Neutrophil (primary cell): ENCODE measurements at regions not wholly inside any gene's neighbourhood (a gene's known extent, or its start where the extent isn't known, plus 50 kb on each side); places are given as distances from the start of the nearest gene placed in this dataset.
"Not testable (repeated sequence)": the region's sequence is repeated elsewhere in the genome, so short reads cannot be mapped to it uniquely, and the experiment has no call there.

ENCODE experiments used
- H3K27ac ChIP-seq: fragments of 200-600 bp; sonication (generic); 2 replicates; pipeline ENCODE4 v1.5.1; 2016; ENCODE audit warnings: mild to moderate bottlenecking, moderate library complexity
- H3K27me3 ChIP-seq: fragments of 200-600 bp; sonication (generic); 2 replicates; pipeline ENCODE4 v1.6.0; 2016; ENCODE audit warnings: mild to moderate bottlenecking
- H3K36me3 ChIP-seq: fragments of 200-600 bp; sonication (generic); 2 replicates; pipeline ENCODE4 v1.5.1; 2017
- H3K4me1 ChIP-seq, 2 experiments: fragments of 200-600 bp in 1 of 2; sonication (generic) in 1 of 2; 1 replicate in 1 of 2; 2 replicates in 1 of 2; pipeline versions ENCODE4 v1.5.1 to v1.6.1; 2013 to 2016; ENCODE audit warnings: low read depth in 1 of 2, low read length in 1 of 2, mild to moderate bottlenecking in 1 of 2, moderate library complexity in 1 of 2; ENCODE audit not compliant: control insufficient read depth in 1 of 2, insufficient read depth in 1 of 2
- H3K4me3 ChIP-seq, 2 experiments: fragments of 200-600 bp in 1 of 2; sonication (generic) in 1 of 2; 1 replicate in 1 of 2; 2 replicates in 1 of 2; pipeline ENCODE4 v1.5.1; 2013 to 2016; ENCODE audit warnings: low read depth in 1 of 2, low read length in 1 of 2, mild to moderate bottlenecking in 1 of 2, moderate library complexity in 1 of 2
- H3K9me3 ChIP-seq: fragments of 200-600 bp; sonication (generic); 2 replicates; pipeline ENCODE4 v1.5.1; 2016
- CTCF ChIP-seq: fragments of 200-600 bp; sonication (generic); IDR thresholded peaks from 2 replicates; pipeline ENCODE4 v1.5.1; 2016; ENCODE audit warnings: antibody characterized with exemption

- no peak for TF ChIP-seq CTCF
These were observed 97.4 kb upstream of the CYRIA start for GRCh38 chr2:16763056-16763455.

GRCh38 chr2:16760426-16760825 is 94.8 kb upstream of the CYRIA start:
- H3K36me3 ChIP-seq = no peaks in the 10 kb centered on the region
- no peak for TF ChIP-seq CTCF
- H3K27me3 ChIP-seq = no peaks in the 10 kb centered on the region
- H3K9me3 ChIP-seq = no peaks in the 10 kb centered on the region
- H3K4me3 ChIP-seq = no peak overlapping the region
- H3K27ac ChIP-seq = no peak overlapping the region
- H3K4me1 ChIP-seq = peaks cover 22 to 35% of the 10 kb centered on the region in 2 experiments

More at GRCh38 chr2:16763056-16763455, 97.4 kb upstream of the CYRIA start:
- Histone ChIP-seq H3K4me1 (peaks cover 22 to 35% of the 10 kb centered on the region in 2 experiments), H3K4me3 (no peak overlapping the region), H3K9me3 (no peaks in the 10 kb centered on the region), H3K36me3 (no peaks in the 10 kb centered on the region), H3K27ac (peak overlapping the region; percentile 73), H3K27me3 (no peaks in the 10 kb centered on the region)

GRCh38 chr2:16756831-16757644 is 91.4 kb upstream of the CYRIA start:
- no peak overlapping the region for H3K27ac ChIP-seq
- H3K4me3 ChIP-seq = no peak overlapping the region
- peak; percentile 88 for TF ChIP-seq CTCF
- H3K36me3 ChIP-seq = no peaks in the 10 kb centered on the region
- no peaks in the 10 kb centered on the region for H3K9me3 ChIP-seq
- H3K4me1 ChIP-seq = peaks cover 8 to 16% of the 10 kb centered on the region in 2 experiments
- H3K27me3 ChIP-seq = no peaks in the 10 kb centered on the region

- H3K9me3 ChIP-seq = no peaks in the 10 kb centered on the region
- peaks cover 0 to under 1% of the 10 kb centered on the region in 2 experiments for H3K4me1 ChIP-seq
- H3K4me3 ChIP-seq = no peak overlapping the region
- no peak for TF ChIP-seq CTCF
- no peak overlapping the region for H3K27ac ChIP-seq
- H3K36me3 ChIP-seq = no peaks in the 10 kb centered on the region
- H3K27me3 ChIP-seq = no peaks in the 10 kb centered on the region
These were observed 89.8 kb upstream of the CYRIA start for GRCh38 chr2:16755442-16755841.

- H3K27ac ChIP-seq, H3K36me3 ChIP-seq, H3K4me3 ChIP-seq, H3K4me1 ChIP-seq, H3K9me3 ChIP-seq, H3K27me3 ChIP-seq: not testable (repeated sequence)
These were observed 87.4 kb upstream of the CYRIA start for GRCh38 chr2:16753025-16753424.

GRCh38 chr2:16750925-16751214 is 85.2 kb upstream of the CYRIA start:
- not testable (repeated sequence) for H3K36me3 ChIP-seq, H3K4me1 ChIP-seq, H3K27me3 ChIP-seq

More at GRCh38 chr2:16750925-16751214, 85.2 kb upstream of the CYRIA start:
- not testable (repeated sequence) for H3K4me3 ChIP-seq, H3K9me3 ChIP-seq, H3K27ac ChIP-seq
